ENCODE measurements at regions not wholly inside any gene's neighbourhood (a gene's known extent, or its start where the extent isn't known, plus 50 kb on each side); places are given as distances from the start of the nearest gene placed in this dataset.

- H4K20me1 ChIP-seq (ENCODE audit: control insufficient read depth, insufficient read depth, insufficient read length): no peaks in the 10 kb centered on the region
- H3K4ac ChIP-seq (ENCODE audit: low read depth, low read length): no peak overlapping the region
- no peak overlapping the region for H3K9ac ChIP-seq (ENCODE audit: extremely low read depth, insufficient read length, low read length)
- no peak overlapping the region for H4K5ac ChIP-seq (ENCODE audit: insufficient read length, low read depth, low read length)
- H3K79me2 ChIP-seq (ENCODE audit: insufficient read depth, low read length): no peaks in the 10 kb centered on the region
- no peak overlapping the region for H2BK15ac ChIP-seq (ENCODE audit: low read depth, low read length)
- H3K56ac ChIP-seq (ENCODE audit: insufficient read length, low read depth, low read length): no peak overlapping the region
- Mint-ChIP-seq H3K36me3 (ENCODE audit: insufficient read depth in 1 of 3, low read depth in 3 of 3) (peaks cover 0 to 2% (median 0%) of the 10 kb centered on the region in 3 experiments; a peak in 2 of 7 replicates), H3K9me3 (peaks cover under 1 to 3% of the 10 kb centered on the region in 2 experiments; a peak in 3 of 5 replicates), H3K27ac (no peak overlapping the region), H3K27me3 (ENCODE audit: low read depth) (peaks cover 18% of the 10 kb centered on the region), H3K4me1 (peaks cover 2 to 14% of the 10 kb centered on the region in 2 experiments; a peak in 2 of 4 replicates), H3K4me3 (no peak overlapping the region)
- DNase-seq: no peak
- H2AFZ ChIP-seq (ENCODE audit: low read length): no peak overlapping the region
- H2AK5ac ChIP-seq (ENCODE audit: insufficient read length, low read length): no peak overlapping the region
- no peaks in the 10 kb centered on the region for H3K9me3 ChIP-seq (ENCODE audit: control insufficient read depth, low read depth, low read length)
- H2BK20ac ChIP-seq (ENCODE audit: low read depth, low read length, poor library complexity, severe bottlenecking): no peak overlapping the region
- H2BK120ac ChIP-seq (ENCODE audit: low read depth, low read length, poor library complexity, severe bottlenecking): no peak overlapping the region
- H3K18ac ChIP-seq (ENCODE audit: insufficient read length, low read depth, low read length): no peak overlapping the region
- no peak overlapping the region for H3K4me2 ChIP-seq (ENCODE audit: insufficient read depth, insufficient read length, low read length)
- H3K79me1 ChIP-seq (ENCODE audit: insufficient read depth, low read depth, low read length, poor library complexity, severe bottlenecking): no peaks in the 10 kb centered on the region
- no peak overlapping the region for H3K14ac ChIP-seq (ENCODE audit: insufficient read depth, low read length)
- no peak overlapping the region for H2BK5ac ChIP-seq (ENCODE audit: insufficient read length, low read length)
- no peak overlapping the region for H2BK12ac ChIP-seq (ENCODE audit: insufficient read length, low read depth, low read length)
- no peaks in the 10 kb centered on the region for H3K4me1 ChIP-seq (ENCODE audit: insufficient read depth, low read length)
- no peaks in the 10 kb centered on the region for H3K23me2 ChIP-seq (ENCODE audit: insufficient read length, low read depth, low read length, poor library complexity, severe bottlenecking)
- no peak for TF ChIP-seq CTCF (conservative IDR thresholded peaks at IDR 0.05)
- H4K91ac ChIP-seq (ENCODE audit: insufficient read length, low read depth, low read length): no peak overlapping the region
- H3K27me3 ChIP-seq (ENCODE audit: insufficient read depth, low read length): no peaks in the 10 kb centered on the region
- no peak overlapping the region for H3K23ac ChIP-seq (ENCODE audit: insufficient read length, low read depth, low read length)
- H3T11ph ChIP-seq (ENCODE audit: low read length): no peak overlapping the region
- no peak overlapping the region for H3K27ac ChIP-seq (ENCODE audit: insufficient read length, low read depth, low read length)
- H4K8ac ChIP-seq (replicated peaks; ENCODE audit: insufficient read length, low read depth, low read length): no peak overlapping the region
- WGBS (ENCODE audit: extremely low coverage, insufficient read length, low lambda C conversion rate): no CpG with 5 or more reads among the region's 13 CpGs
Measured at GRCh38 chr6:168249746-168250145, 69.8 kb downstream of the DACT2 start.
